ENCODE measurements at regions not wholly inside any gene's neighbourhood (a gene's known extent, or its start where the extent isn't known, plus 50 kb on each side); places are given as distances from the start of the nearest gene placed in this dataset.
"Not testable (repeated sequence)": the region's sequence is repeated elsewhere in the genome, so short reads cannot be mapped to it uniquely, and the experiment has no call there.

DNA sequence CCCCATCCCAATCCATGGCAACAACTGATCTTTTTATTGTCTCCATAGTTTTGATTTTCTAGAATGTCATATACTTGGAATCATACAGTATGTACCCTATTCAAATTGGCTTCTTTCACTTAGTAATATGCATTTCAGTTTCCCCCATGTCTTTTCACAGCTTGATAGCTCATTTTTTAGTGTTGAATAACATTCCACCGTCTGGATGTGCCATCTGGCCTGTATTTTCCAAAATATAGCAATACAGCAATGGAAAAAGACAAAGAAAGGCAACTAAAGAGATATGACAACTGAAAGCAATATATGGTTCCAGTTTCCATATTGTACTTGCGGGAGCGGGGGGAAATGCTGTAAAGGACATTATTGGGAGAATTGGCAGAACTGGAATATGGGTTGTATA is 166.4 kb upstream of the NT5E start:
- no peak for DNase-seq (ENCODE audit: low read depth)

DNA sequence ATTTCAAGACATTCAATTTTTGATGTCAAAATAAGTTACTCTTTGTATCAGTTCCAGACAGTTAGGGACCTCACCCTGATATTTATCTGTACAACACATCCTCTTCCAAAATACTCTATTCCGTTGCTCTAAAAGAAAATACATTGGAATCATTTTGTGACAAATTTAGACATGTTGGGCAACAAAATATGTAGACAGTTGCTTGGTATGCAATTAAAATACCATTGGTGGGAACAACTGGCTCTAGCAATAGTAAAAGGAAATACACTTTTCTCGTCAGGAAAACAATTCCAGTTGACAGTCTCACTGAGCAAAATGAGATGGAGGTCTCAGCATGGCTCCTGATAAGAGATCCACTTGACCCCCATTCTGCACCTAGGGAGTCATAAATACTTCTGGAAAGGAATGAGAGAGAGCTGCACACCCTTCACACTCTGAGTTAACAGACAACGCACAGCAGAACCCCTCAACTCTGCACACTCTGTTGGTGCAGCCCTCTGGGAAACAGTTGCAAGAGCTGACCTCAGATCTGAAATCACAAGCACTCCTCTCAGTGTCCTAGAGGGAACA is 171.3 kb upstream of the NT5E start:
- no peak for DNase-seq (ENCODE audit: low read depth)

DNA sequence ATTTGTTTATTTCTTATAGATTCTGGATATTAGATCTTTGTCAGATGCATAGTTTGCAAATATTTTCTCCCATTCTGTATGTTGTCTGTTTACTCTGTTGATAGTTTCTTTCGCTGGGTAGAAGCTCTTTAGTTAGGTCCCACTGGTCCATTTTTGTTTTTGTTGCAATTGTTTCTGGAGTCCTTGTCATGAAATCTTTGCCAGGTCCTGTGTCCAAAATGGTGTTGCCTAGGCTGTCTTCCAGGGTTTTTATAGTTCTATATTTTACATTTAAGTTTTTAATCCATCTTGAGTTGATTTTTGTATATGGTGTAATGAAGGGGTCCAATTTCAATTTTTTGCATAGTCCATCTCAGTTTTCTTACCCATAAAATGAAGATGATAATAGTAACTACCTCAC is 173.9 kb upstream of the NT5E start:
- not testable (repeated sequence) for DNase-seq (ENCODE audit: low read depth)

DNA sequence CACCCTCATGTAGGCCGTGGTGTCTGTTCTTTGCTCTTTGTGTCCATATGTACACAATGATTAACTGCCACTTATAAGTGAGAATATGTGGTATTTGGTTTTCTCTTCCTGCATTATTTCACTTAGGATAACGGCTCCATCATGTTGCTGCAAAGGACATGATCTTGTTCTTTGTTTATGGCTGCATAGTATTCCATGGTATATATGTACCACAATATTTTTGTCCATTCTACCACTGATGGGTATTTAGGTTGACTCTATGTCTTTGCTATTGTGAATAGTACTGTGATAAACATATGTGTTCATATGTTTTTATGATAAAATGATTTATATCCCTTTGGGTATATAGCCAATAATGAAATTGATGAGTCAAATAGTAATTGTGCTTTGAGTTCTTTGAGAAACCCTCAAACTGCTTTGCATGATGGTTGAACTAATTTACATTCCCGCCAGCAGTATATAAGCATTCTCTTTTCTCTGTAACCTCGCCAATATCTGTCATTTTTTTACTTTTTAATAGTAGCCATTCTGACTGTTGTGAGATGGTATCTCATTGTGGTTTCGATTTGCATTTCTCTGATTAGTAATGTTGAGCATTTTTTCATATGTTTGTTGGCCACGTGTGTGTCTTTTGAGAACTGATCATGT is 174.4 kb upstream of the NT5E start:
- DNase-seq (ENCODE audit: low read depth), result no peak

DNA sequence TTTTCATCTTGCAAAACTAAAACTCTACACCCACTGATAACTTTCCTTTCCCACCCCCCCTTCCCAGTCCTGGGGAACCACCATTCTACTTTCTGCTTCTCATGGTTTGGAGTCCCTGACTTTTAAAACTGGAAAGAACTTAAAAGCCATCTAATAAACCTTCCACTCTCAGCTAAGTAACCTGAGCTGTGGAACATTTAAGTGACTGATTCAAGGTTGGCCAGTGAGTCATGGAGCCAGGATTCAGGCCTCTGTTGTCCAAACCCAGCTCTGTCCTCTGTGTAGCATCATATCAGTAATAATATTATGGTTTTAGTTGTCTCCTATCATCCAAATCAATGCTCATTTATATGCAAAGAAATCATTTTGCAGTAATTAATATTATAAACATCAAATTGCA is 176.0 kb upstream of the NT5E start:
- DNase-seq (ENCODE audit: low read depth), result no peak

DNA sequence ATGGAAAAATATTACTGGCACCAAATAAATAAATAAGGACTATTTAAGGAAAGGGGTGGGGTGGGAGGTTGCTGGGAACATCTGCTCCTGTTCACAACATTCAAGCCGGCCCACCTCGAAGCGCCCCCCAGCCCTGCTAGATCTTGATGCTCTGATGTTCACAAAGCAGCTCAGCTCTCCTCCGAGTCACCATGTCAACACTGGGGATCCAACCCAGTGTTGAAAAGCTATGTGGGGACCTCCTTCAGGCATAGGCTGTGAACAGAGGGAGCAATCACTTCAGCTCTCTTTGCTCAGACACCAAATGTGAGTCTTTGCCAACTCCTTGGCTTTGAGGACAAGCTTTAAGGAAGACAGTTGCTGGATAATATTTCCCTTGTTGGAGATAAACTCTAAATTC is 176.8 kb upstream of the NT5E start:
- DNase-seq (ENCODE audit: low read depth), result no peak

DNA sequence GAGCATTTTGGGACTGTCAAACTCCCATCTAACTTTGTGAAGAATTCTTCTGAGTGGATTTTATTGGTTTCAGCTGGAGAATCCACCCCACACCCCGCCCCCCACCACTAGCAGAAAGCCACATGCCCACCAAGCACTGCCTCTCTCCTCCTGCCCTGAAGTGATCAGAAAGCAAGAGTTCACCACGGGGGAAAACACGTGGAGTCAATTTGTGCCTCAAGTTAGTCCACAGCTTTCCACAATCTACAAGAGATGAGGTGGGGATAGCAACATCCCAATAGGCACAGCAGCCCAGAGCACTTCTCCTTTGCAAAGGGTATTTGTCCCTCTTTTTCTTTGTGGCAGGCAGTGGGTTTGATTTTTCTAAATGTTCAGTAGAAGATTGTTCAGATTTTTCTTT is 177.3 kb upstream of the NT5E start:
- no peak for DNase-seq (ENCODE audit: low read depth)

DNA sequence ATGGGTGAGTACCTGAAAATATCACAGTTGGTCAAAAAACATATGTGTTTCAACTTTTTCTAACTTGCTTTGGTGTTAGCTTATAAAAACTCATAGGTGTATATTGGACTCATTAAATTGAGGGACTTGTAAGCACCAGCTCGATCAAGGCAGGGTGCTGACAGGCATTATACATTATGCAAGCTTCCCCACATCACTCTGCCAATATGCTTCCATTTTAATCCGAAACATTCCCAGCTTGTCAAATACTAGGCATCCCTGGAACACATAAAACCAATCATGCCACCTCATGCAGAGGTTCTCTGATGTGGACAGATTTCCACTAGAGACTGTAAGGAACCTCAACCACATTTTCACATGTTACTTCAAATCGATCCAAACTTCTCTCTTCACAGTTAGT is 187.3 kb upstream of the NT5E start:
- no peak for DNase-seq (ENCODE audit: low read depth)

DNA sequence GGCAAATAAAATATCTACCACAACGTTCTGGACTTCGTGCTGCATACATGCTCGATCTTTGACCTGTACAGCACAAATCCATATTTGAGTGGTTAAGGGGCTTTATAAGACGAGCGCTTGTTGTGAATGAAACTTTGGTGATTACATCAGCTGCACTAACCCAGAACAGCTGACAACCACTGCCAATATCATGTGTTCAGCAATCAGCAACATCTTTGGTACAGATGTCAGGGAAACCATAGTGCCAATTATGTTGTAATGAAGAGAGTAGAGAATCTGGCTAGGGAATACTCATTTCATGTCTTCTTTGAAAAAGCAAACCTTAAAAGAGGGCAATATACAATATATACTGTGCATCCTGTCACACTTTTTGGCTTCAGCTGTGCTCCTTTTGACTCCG is 188.6 kb upstream of the NT5E start:
- DNase-seq (ENCODE audit: low read depth), result no peak

DNA sequence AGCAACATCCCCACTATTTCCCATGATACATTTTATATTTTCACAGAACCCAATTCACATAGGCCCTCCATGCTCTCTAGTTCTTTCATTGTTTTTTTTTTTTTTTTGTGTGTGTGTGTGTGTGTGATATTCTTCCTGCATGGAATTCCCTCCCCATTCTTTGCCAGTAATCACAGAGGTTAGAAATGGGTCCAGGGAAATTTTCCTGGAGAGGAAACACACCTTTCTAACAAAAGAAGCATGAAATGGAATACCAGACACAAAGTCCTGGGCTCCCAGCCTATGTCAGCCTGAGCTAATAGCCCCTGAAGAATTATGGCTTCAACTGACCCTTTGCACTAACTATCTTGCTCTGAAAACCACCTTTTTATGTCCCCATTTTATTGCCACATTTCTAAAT is 194.2 kb upstream of the NT5E start:
- no peak for DNase-seq (ENCODE audit: low read depth)

DNA sequence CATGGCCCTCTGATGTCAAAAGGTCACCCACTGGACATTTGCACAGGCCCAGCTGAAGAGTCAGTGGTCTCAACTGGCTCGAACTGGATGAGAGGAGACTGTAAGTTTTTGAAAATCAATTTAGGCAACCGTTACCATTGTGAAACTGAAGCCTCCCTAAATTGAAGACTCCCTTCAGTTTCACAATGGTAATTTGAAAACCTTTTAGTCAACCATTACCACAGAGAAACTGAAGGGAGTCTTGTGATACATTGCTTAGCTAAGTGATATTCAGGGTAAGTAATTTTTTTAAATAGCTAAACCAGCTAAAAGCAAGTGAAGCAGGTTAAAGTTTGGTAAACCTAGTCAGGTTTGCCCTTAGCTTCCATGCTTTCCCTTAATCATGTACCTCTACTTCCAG is 197.3 kb upstream of the NT5E start:
- no peak for DNase-seq (ENCODE audit: low read depth)

DNA sequence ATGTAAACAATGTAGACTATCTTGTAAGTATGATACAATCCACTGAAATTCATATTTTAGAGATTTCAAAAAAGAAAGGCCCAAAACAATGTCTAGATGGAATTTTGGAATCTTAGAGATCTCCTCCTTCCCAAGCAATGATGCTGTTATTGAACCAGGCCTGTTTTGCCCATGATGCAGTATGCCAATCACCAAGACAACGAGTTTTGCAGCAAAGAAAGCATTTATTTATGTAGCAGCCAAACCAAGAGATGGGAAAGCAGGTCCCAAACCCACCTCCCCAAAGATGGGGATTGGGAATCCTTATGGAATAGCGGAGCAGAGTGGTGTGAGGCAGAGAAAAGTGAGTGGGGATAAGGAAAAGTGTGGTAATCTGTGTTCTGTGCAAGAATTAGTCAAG is 197.8 kb upstream of the NT5E start:
- no peak for DNase-seq (ENCODE audit: low read depth)

DNA sequence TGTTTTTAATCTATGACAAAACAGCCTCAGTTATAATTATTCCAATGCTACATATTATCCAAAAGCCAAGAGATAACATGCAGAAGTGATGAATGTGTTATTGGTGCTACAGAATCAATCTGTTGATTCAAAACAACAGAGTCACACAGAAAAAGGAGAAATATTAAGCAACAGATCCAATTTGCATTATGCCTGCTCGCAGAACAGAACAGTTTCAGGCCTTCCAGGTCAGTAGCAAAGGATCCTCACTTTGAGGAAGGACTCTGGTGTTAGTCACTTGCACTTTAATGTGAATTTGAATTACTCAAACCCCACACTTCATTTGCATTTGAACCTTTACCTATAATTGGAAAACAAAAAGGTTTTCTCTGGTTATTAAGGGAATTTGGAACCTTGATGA is 198.6 kb upstream of the NT5E start:
- DNase-seq (ENCODE audit: low read depth), result no peak

DNA sequence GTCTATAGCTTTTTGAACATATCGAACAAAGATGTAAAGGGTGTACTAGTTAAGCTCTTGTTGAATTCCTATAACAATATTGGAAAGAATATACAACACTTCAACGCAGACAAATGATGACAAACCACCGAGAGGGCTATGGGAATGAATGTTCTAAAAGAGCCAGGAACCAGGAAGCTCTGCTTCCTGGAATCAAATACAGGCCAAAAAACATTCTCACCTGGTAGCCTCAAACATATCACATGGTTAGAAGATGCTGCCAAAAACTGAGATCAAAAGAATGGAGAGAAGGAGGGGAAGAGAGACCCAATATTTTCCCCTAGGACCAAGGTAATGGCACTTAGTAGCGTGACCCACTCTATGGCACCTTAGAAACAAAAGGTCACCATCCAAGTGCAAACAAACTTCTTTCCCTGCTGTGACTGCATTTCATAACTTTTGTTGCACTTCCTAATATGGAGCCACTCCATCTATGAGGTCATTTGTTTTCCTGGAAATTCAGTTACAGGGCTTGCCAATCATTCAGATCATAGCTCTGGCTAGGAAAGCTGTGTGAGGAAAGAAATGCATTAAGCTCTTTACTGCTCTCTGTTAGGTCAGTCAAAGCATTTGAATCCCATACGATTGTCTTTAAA is 199.2 kb upstream of the NT5E start:
- no peak for DNase-seq (ENCODE audit: low read depth)

DNA sequence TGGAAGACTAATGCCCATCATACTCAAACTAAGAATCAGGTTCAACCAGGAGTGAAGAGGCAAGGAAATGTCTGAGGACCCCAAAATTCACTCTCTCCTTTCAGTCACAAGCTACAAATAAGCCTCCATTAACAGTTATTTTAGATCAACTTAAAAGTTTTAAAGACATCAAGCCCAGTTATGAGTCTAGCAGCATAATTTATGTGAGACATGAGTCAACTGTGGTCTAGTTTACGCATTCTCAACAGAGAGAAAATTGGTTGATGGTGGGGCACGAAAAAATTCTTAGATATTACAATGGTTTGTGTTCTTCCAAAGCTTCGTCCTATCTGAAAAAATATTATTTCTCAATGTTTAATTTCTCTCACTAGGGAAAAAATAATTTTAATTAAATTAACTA is 204.9 kb upstream of the NT5E start:
- DNase-seq (ENCODE audit: low read depth), result no peak

DNA sequence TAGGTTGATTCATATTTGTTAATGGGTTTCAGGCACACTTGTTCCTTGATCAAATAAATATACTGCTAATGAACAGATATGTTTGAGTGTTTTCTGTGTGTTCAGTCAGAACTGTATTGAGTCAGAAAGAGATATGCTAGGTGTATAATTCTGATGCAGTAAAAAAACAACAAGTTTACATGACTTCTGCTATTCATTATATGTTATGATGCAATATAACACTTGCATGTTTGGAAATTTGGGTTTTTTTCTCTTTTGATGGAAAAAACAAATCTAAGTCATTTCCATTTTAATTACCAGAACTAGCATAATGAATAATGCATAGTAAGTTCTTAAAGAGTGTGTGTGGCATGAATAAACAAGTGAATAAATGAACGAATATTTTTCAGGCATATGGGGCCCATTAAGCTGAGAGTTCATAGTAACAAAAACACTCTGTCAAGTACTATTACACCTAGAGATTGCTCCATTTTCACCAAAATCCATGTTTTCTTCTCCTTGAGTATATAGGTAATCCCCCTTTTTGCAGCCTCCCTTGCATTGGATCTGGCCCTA is 208.3 kb upstream of the NT5E start:
- no peak for DNase-seq (ENCODE audit: low read depth)

DNA sequence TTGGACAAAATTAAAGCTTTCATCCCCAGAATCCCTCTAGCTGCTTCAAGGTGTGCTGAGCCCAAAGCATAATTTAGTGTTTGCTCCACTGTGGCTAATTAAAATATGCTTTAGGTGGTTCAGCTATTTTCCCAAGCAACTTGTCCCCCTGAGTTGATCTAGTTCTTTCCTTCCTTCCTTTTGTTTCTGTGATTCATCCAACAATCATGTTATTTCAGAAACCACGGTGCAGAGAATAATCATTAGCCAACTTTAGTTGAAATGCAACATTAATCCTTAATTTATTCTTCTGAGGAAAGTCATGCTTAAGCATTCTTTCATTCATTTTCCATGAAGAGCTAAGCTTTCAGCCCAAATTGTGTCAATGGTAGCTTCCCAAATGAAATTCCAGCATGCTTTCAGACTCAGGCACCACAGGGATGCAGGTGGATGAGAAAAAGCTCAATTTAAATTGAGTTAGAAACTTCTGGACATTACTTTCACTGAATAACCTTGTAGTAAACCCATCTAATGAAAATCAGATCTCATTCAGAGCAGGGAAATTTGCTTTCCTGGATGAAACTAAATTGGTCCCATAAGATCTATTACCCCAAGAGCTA is 209.0 kb upstream of the NT5E start:
- no peak for DNase-seq (ENCODE audit: low read depth)

DNA sequence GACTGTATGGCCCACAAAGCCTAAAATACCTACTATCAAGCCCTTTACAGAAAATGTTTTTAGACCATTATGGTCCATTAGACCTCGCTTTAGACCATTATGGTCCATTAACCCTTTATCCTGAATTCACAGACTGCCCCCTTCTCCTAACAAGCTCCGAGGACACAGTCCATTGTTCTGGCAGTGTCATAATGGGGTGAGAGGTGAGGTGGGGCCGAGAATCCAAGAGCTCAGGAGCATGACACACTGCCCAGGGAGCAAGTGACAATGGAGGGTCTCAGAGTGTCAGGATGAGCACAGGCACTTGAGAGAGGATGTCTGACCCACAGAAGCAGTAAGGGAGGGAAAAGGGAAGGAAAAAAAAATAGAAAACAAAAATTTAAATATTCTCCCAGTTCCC is 212.4 kb upstream of the NT5E start:
- DNase-seq (ENCODE audit: low read depth), result no peak

DNA sequence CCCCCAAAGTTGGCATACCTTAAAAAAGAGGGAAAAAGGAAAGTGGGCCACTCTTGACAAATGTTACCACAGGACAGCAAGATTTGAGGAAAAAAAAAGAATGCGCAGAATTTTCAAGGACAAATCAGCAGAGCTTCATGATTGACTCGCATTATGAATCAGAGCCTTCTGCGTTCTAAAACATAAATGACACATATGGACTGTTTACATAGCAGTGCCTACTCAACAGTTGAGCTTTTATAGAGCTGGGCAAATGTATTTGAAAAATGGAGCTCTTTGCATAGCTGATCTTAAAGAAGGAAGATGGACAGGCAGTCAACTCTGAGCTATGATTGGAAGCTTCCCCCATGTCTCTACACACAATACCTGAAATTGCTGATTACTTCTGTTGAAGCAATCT is 213.2 kb upstream of the NT5E start:
- no peak for DNase-seq (ENCODE audit: low read depth)

DNA sequence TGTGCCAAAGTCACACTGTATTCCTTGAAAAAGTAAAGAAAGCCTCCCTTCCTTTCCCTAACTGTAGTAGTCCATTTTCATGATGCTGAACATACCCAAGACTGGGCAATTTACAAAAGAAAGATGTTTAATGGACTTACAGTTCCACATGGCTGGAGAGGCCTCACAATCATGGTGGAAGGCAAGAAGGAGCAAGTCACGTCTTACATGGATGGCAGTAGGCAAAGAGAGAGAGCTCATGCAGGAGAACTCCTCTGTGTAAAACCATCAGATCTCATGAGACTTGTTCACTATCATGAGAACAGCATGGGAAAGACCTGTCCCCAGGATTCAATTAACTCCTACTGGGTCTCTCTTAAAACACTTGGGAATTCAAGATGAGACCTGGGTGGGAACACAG is 222.5 kb upstream of the NT5E start:
- DNase-seq (ENCODE audit: low read depth), result not testable (repeated sequence)

DNA sequence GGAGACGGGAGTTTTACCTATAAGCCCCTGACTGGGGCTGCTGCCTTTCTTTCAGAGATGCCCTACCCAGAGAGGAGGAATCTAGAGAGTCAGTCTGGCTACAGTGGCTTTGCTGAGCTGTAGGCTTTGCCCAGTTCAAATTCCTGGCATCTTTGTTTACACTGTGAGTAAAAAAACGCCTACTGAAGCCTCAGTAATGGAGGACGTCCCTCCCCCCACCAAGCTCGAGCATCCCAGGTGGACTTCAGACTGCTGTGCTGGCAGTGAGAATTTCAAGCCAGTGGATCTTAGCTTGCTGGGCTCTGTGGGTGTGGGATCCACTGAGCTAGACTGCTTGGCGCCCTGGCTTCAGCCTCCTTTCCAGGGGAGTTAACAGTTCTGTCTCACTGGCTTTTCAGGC is 237.1 kb upstream of the NT5E start:
- DNase-seq (ENCODE audit: low read depth), result not testable (repeated sequence)

DNA sequence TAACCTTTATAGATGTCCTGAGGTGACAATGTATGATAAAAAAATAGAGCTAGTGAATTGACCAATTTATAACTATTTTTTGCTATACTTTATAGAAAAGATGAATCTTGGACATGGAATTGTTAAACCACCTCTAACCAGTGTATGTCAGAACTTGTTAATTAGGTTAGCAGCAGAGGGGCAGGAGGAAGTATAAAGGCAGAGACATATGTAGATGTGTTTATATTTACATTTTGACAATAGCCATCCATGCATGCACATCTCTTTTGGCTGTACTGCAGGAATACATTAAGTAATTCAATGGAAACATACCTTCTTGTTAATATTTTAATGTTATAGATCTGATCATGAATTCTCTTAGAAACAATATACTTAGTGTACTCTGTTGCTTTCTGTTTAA is 254.6 kb upstream of the NT5E start:
- no peak for DNase-seq (ENCODE audit: low read depth)

DNA sequence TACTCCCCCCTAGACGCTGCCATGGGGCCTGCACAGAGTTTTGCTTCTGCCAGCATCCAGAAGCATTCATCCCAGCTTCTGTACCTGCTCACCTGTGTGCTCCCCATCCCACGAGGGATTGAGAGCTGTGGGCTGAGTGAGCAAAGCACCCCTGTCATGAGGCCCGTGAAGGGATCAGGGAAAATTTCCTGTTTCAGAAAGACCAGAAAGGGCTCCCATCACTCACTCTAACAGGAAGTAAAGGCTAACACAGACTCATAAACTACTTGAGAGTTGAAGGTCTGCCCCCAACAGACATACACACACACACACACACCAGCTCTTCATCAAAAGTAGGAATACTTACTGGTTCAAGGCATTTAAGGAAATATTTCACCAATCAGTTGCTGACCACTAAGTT is 256.5 kb upstream of the NT5E start:
- no peak for DNase-seq (ENCODE audit: low read depth)

All from amniotic epithelial cell (primary cell).